Tibial nerve (tissue), 4 donors: ENCODE measurements at regions not wholly inside any gene's neighbourhood (a gene's known extent, or its start where the extent isn't known, plus 50 kb on each side); places are given as distances from the start of the nearest gene placed in this dataset.
"Not testable (repeated sequence)": the region's sequence is repeated elsewhere in the genome, so short reads cannot be mapped to it uniquely, and the experiment has no call there.

Source experiments
- EP300 ChIP-seq, 2 donors: sonication (generic); formaldehyde crosslinking; IDR thresholded peaks; one replicate each; pipeline ENCODE4 v1.6.1; 2017; ENCODE audit warnings: antibody characterized with exemption in 2 of 2, mild to moderate bottlenecking in 1 of 2
- POLR2A ChIP-seq, 2 donors: fragments of 450-650 bp; IDR thresholded peaks; one replicate each; pipeline ENCODE4 v1.6.1; 2017; ENCODE audit warnings: antibody characterized with exemption in 2 of 2, mild to moderate bottlenecking in 2 of 2, moderate library complexity in 2 of 2
- TF ChIP-seq, protein P1 (sequence below), 5 experiments: fragments of 200-600 bp in 3 of 5; fragments of 450-650 bp in 2 of 5; sonication (generic) in 3 of 5; IDR thresholded peaks; one replicate each; pipeline ENCODE4 v1.5.1; 2016 to 2019; ENCODE audit warnings: antibody characterized with exemption in 5 of 5, mild to moderate bottlenecking in 3 of 5, moderate library complexity in 2 of 5

DNA sequence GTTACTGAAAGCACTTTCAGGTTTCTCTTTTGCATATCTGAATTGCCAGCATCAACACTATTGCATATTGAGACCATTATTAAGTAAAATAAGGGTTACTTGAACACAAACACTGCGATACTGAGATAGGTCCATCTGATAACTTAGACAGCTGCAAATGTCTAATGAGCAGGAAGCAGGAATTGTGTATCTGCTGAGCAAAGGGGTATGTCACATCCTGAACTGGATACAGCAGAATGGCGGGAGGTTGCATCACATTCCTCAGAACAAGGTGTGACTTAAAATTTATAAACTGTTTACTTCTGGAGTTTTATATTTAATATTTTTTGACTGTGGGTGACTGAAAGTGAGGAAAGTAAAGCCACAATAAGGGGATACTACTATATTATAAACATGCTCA, 142.4 kb downstream of the POTEH start:
- TF ChIP-seq, protein P1, sequence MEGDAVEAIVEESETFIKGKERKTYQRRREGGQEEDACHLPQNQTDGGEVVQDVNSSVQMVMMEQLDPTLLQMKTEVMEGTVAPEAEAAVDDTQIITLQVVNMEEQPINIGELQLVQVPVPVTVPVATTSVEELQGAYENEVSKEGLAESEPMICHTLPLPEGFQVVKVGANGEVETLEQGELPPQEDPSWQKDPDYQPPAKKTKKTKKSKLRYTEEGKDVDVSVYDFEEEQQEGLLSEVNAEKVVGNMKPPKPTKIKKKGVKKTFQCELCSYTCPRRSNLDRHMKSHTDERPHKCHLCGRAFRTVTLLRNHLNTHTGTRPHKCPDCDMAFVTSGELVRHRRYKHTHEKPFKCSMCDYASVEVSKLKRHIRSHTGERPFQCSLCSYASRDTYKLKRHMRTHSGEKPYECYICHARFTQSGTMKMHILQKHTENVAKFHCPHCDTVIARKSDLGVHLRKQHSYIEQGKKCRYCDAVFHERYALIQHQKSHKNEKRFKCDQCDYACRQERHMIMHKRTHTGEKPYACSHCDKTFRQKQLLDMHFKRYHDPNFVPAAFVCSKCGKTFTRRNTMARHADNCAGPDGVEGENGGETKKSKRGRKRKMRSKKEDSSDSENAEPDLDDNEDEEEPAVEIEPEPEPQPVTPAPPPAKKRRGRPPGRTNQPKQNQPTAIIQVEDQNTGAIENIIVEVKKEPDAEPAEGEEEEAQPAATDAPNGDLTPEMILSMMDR (IDR thresholded peaks at IDR 0.05): not testable (repeated sequence)
- TF ChIP-seq EP300, POLR2A (IDR thresholded peaks at IDR 0.05): not testable (repeated sequence)
